A549 (cell line): ENCODE measurements at regions not wholly inside any gene's neighbourhood (a gene's known extent, or its start where the extent isn't known, plus 50 kb on each side); places are given as distances from the start of the nearest gene placed in this dataset.

Experiments
- ATAC-seq, 2 experiments: fragments of 200-7000 bp in 1 of 2; fragments of >200 bp in 1 of 2; cut with Nextera tagmentation in 1 of 2; cut with Tn5 transposase in 1 of 2; 3 replicates each; pipeline versions ENCODE4 v1.8.0 to v1.9.1; 2018 to 2020; ENCODE audit warnings: mild to moderate bottlenecking in 1 of 2, moderate library complexity in 1 of 2
- CTCF ChIA-PET: fragments of 300-600 bp; sonication (Branson Sonifier 250); formaldehyde crosslinking; extraction: SDS; loops from one replicate; lab custom pipeline; 2021; ENCODE audit warnings: antibody characterized with exemption, inconsistent platforms; lab: Yijun Ruan, JAX
- POLR2A ChIA-PET: fragments of 350-600 bp; formaldehyde crosslinking; extraction: SDS; loops from one replicate; lab custom pipeline; 2021; ENCODE audit warnings: antibody characterized with exemption, inconsistent platforms; lab: Yijun Ruan, JAX
- DNase-seq, 2 experiments: peaks; one replicate each; pipeline versions ENCODE4 v3.0.0 to v3.0.0-alpha.2; 2011 to 2016; ENCODE audit warnings: low read depth in 1 of 2, low spot score in 1 of 2
- FAIRE-seq: peaks from 2 replicates; lab custom pipeline; 2011; peaks lifted over from hg19 to GRCh38; lab: Jason Lieb, UNC
- H3K27ac ChIP-seq, 2 experiments: fragments of >200 bp; sonication (Bioruptor Twin); formaldehyde crosslinking; 3 replicates each; pipeline ENCODE4 v1.5.1; 2016 to 2017
- H3K4me1 ChIP-seq: fragments of >200 bp; sonication (Bioruptor Twin); formaldehyde crosslinking; 3 replicates; pipeline ENCODE4 v1.6.1; 2016
- H3K4me2 ChIP-seq: fragments of >200 bp; sonication (Bioruptor Twin); formaldehyde crosslinking; 3 replicates; pipeline ENCODE4 v1.6.1; 2016
- H3K4me3 ChIP-seq: fragments of >200 bp; sonication (Bioruptor Twin); formaldehyde crosslinking; 3 replicates; pipeline ENCODE4 v1.5.1; 2016
- H3K9me3 ChIP-seq: fragments of >200 bp; sonication (Bioruptor Twin); formaldehyde crosslinking; 3 replicates; pipeline ENCODE4 v1.6.1; 2016
- CEBPB ChIP-seq, 2 experiments: fragments of >200 bp in 1 of 2; sonication (Bioruptor Twin) in 1 of 2; formaldehyde crosslinking in 1 of 2; IDR thresholded peaks; 2 replicates each; pipeline ENCODE4 v1.6.1; 2012 to 2016
- CHD2 ChIP-seq: fragments of 150-350 bp; IDR thresholded peaks from 2 replicates; pipeline ENCODE4 v1.6.1; 2014; ENCODE audit warnings: low read length; ENCODE audit not compliant: partially characterized antibody
- FOSB ChIP-seq: fragments of 250-450 bp; sonication (Bioruptor Pico); IDR thresholded peaks from 2 replicates; pipeline ENCODE4 v1.5.0; 2020; ENCODE audit warnings: mild to moderate bottlenecking, moderate library complexity
- HDAC2 ChIP-seq: fragments of 200-600 bp; sonication (generic); IDR thresholded peaks from 2 replicates; pipeline ENCODE4 v1.6.1; 2016
- HES2 ChIP-seq: fragments of >200 bp; sonication (Bioruptor Twin); formaldehyde crosslinking; IDR thresholded peaks from 2 replicates; pipeline ENCODE4 v1.6.1; 2016
- HEYL ChIP-seq: fragments of 250-450 bp; sonication (Bioruptor Pico); IDR thresholded peaks from 2 replicates; pipeline ENCODE4 v1.8.0; 2021; ENCODE audit warnings: mild to moderate bottlenecking, moderate library complexity
- HOXB13 ChIP-seq: fragments of 250-450 bp; sonication (Bioruptor Pico); IDR thresholded peaks from 2 replicates; pipeline ENCODE4 v1.5.0; 2020; ENCODE audit warnings: low read depth, mild to moderate bottlenecking, moderate library complexity
- KDM1A ChIP-seq: fragments of 200-600 bp; sonication (generic); IDR thresholded peaks from 2 replicates; pipeline ENCODE4 v1.6.1; 2016; ENCODE audit warnings: low read depth, mild to moderate bottlenecking
- MAFK ChIP-seq: fragments of 450-650 bp; IDR thresholded peaks from 2 replicates; pipeline ENCODE4 v1.6.1; 2014; ENCODE audit not compliant: partially characterized antibody
- MYC ChIP-seq: IDR thresholded peaks from 2 replicates; pipeline ENCODE4 v1.6.1; 2012; ENCODE audit warnings: mild to moderate bottlenecking, inconsistent platforms, low read length, improper control_type of control experiment, borderline replicate concordance
- NFE2L2 ChIP-seq: fragments of 150-350 bp; conservative IDR thresholded peaks from 2 replicates; pipeline ENCODE4 v1.6.1; 2014; ENCODE audit warnings: low read length
- PHF8 ChIP-seq: fragments of 200-600 bp; sonication (generic); IDR thresholded peaks from 2 replicates; pipeline ENCODE4 v1.6.1; 2016; ENCODE audit warnings: low read depth, mild to moderate bottlenecking, antibody characterized with exemption, moderate library complexity, borderline replicate concordance
- RARB ChIP-seq: fragments of 250-450 bp; sonication (Bioruptor Pico); IDR thresholded peaks from 2 replicates; pipeline ENCODE4 v1.8.0; 2021; ENCODE audit warnings: mild to moderate bottlenecking, moderate library complexity
- REST ChIP-seq: fragments of 200-600 bp; sonication (generic); IDR thresholded peaks from 2 replicates; pipeline ENCODE4 v1.6.1; 2016; ENCODE audit warnings: antibody characterized with exemption, mild to moderate bottlenecking, moderate library complexity
- RNF2 ChIP-seq: fragments of 200-600 bp; sonication (generic); IDR thresholded peaks from 2 replicates; pipeline ENCODE4 v1.6.1; 2016; ENCODE audit warnings: low read depth, mild to moderate bottlenecking, antibody characterized with exemption, moderate library complexity, borderline replicate concordance
- SMC3 ChIP-seq: fragments of >200 bp; sonication (Bioruptor Twin); formaldehyde crosslinking; IDR thresholded peaks from 3 replicates; pipeline ENCODE4 v1.6.1; 2018; ENCODE audit warnings: inconsistent platforms
- SREBF2 ChIP-seq: fragments of 450-650 bp; IDR thresholded peaks from 2 replicates; pipeline ENCODE4 v1.6.1; 2014; ENCODE audit warnings: mild to moderate bottlenecking, moderate library complexity
- TFCP2L1 ChIP-seq: fragments of 250-450 bp; sonication (Bioruptor Pico); IDR thresholded peaks from 2 replicates; pipeline ENCODE4 v1.5.0; 2021; ENCODE audit warnings: mild to moderate bottlenecking
- TP53 ChIP-seq: fragments of 250-450 bp; sonication (Bioruptor Pico); IDR thresholded peaks from 2 replicates; pipeline ENCODE4 v1.5.0; 2021; ENCODE audit warnings: mild to moderate bottlenecking, moderate library complexity
- ZC3H11A ChIP-seq: fragments of 450-650 bp; IDR thresholded peaks from 2 replicates; pipeline ENCODE4 v1.6.1; 2014; ENCODE audit warnings: antibody characterized with exemption, mild to moderate bottlenecking
- ZSCAN20 ChIP-seq: fragments of 250-450 bp; sonication (Bioruptor Pico); IDR thresholded peaks from 2 replicates; pipeline ENCODE4 v1.8.0; 2022; ENCODE audit warnings: mild to moderate bottlenecking, moderate library complexity
- WGBS: methylation state at CpG from one replicate; pipeline ENCODE4 v1.1.6; 2017; ENCODE audit errors: missing lambda C conversion rate; 5-methylcytosine and 5-hydroxymethylcytosine counted together
- TF ChIP-seq, protein P1 (sequence below): fragments of 250-450 bp; sonication (Bioruptor Pico); IDR thresholded peaks from 2 replicates; pipeline ENCODE4 v1.5.0; 2020; ENCODE audit warnings: low read depth, mild to moderate bottlenecking, moderate library complexity
- TF ChIP-seq, protein P2 (sequence below): IDR thresholded peaks from 2 replicates; pipeline ENCODE4 v1.6.1; 2012; ENCODE audit warnings: low read depth, borderline replicate concordance
- TF ChIP-seq, protein P3 (sequence below): IDR thresholded peaks from 2 replicates; pipeline ENCODE4 v1.6.1; 2012

DNA sequence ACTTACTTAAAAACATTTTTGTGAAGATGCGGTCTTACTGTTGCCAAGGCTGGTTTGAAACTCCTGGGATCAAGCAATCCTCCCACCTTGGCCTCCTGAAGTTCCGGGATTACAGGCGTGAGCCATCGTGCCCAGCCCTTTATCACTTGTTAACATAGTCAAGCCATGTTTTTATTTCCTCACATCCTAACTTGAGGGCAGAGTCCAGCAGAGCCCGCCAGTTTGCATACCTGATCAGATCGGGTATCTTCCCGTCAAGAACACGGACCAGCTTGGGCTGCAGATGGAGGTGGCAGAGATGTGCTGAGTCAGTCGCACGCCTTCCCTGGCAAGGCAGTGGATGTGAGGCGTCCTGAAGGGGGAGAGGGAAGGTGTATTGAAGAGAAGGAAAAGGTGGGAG is 447.3 kb upstream of the USP9Y start:
- ATAC-seq (no peak), FAIRE-seq (no peak), DNase-seq (no peak)
- no peaks in the 10 kb centered on the region for H3K9me3 ChIP-seq
- ChIA-PET CTCF (no interaction called here), POLR2A (no interaction called here)
- H3K27ac ChIP-seq: no peak overlapping the region
- WGBS: 40% methylated on average over 6 of the region's 11 CpGs
- no peaks in the 10 kb centered on the region for H3K4me1 ChIP-seq
- no peak overlapping the region for H3K4me3 ChIP-seq
- TF ChIP-seq KDM1A: no peak
- TF ChIP-seq NFE2L2: no peak
- TF ChIP-seq, protein P1, sequence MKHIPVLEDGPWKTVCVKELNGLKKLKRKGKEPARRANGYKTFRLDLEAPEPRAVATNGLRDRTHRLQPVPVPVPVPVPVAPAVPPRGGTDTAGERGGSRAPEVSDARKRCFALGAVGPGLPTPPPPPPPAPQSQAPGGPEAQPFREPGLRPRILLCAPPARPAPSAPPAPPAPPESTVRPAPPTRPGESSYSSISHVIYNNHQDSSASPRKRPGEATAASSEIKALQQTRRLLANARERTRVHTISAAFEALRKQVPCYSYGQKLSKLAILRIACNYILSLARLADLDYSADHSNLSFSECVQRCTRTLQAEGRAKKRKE (CRISPR knock-in tag): no peak
- no peak for TF ChIP-seq TP53 (CRISPR knock-in tag)
- TF ChIP-seq HES2: no peak
- TF ChIP-seq MYC: no peak
- TF ChIP-seq HOXB13 (CRISPR knock-in tag): no peak
- no peak for TF ChIP-seq HEYL (CRISPR knock-in tag)
- no peak for TF ChIP-seq TFCP2L1 (CRISPR knock-in tag)
- no peak for TF ChIP-seq SREBF2
- TF ChIP-seq CHD2: no peak
- no peak for TF ChIP-seq RNF2
- no peak for TF ChIP-seq MAFK
- TF ChIP-seq RARB (CRISPR knock-in tag): no peak
- no peak overlapping the region for H3K4me2 ChIP-seq

DNA sequence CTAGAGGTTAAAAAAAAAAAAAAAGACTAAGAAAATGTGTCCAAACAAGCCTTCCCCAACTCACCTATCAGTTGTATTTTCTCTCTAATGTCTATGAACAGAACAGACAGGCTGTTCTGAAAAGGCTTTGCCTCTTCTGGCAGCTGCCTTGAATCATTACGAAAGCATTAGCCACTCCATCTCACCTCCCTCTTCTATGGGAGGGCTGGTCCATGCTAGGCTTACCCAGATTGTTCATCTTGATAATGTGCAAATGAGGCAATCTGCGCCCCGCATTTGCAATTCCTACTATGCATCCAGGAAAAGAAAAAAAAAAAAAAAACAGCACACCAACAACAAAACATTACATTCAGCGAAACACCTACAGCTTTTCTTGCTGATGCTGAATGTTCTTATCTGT is 429.9 kb upstream of the USP9Y start:
- H3K4me1 ChIP-seq: no peaks in the 10 kb centered on the region
- no peak overlapping the region for H3K4me2 ChIP-seq
- TF ChIP-seq, protein P2, sequence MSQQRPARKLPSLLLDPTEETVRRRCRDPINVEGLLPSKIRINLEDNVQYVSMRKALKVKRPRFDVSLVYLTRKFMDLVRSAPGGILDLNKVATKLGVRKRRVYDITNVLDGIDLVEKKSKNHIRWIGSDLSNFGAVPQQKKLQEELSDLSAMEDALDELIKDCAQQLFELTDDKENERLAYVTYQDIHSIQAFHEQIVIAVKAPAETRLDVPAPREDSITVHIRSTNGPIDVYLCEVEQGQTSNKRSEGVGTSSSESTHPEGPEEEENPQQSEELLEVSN: no peak
- TF ChIP-seq ZC3H11A (no peak), RARB (CRISPR knock-in tag) (no peak), KDM1A (no peak)
- TF ChIP-seq, protein P3, sequence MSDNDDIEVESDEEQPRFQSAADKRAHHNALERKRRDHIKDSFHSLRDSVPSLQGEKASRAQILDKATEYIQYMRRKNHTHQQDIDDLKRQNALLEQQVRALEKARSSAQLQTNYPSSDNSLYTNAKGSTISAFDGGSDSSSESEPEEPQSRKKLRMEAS: no peak
- TF ChIP-seq, all 56 proteins: peak for 0
- DNase-seq (no peak), FAIRE-seq (no peak), ATAC-seq (no peak)
- Histone ChIP-seq H3K9me3 (no peaks in the 10 kb centered on the region), H3K4me3 (no peak overlapping the region), H3K27ac (no peak overlapping the region)
- 7% methylated on average over 3 of the region's 4 CpGs for WGBS
- CTCF ChIA-PET: no interaction called here
- POLR2A ChIA-PET: no interaction called here

DNA sequence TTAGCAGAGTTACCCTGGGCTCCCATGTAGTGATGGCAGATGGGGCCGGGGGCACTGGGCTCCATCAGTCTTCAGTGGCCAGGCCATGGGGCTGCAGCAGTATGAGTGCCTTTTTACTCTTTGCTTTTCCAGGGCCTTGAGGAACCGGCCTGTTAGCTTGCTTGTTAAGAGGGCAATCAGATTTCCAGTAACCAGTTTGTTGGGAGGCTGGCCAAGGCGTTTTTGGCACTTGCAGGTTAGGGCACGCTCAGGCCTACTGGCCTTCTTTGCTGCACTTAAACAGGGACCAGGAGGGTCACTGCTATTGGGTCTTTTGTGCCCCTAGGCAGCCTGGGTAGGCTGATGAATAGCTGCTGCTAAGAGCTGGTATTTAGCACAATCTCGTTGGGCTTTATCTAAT is 415.4 kb upstream of the USP9Y start:
- DNase-seq: no peak
- Histone ChIP-seq H3K4me2 (no peak overlapping the region), H3K4me3 (no peak overlapping the region), H3K9me3 (no peaks in the 10 kb centered on the region)
- WGBS: 0% methylated on average over 2 of the region's 5 CpGs
- TF ChIP-seq REST (no peak), ZSCAN20 (CRISPR knock-in tag) (no peak), HDAC2 (no peak), CEBPB (IDR thresholded peaks at IDR 0.05) (no peak), PHF8 (no peak), SMC3 (no peak), FOSB (no peak), CHD2 (no peak)
- TF ChIP-seq, protein P3: no peak
- TF ChIP-seq, all 56 proteins: peak for 0
- no peak for FAIRE-seq
- ATAC-seq: no peak
- Histone ChIP-seq H3K4me1 (no peaks in the 10 kb centered on the region), H3K27ac (no peak overlapping the region)
- ChIA-PET POLR2A (no interaction called here), CTCF (no interaction called here)
